HG02759 (cell line): ENCODE measurements at regions not wholly inside any gene's neighbourhood (a gene's known extent, or its start where the extent isn't known, plus 50 kb on each side); places are given as distances from the start of the nearest gene placed in this dataset.

Experiments used
- ATAC-seq: cut with Tn5 transposase; IDR thresholded peaks from one replicate; pipeline ENCODE4 v1.9.1; 2021; ENCODE audit warnings: mild to moderate bottlenecking, moderate library complexity; ENCODE audit not compliant: unreplicated experiment

- ATAC-seq = no peak
These were observed 220.5 kb downstream of the CENPF start for GRCh38 chr1:214823311-214824117.

- ATAC-seq = no peak
These were observed 221.8 kb downstream of the CENPF start for GRCh38 chr1:214824763-214825162.

DNA sequence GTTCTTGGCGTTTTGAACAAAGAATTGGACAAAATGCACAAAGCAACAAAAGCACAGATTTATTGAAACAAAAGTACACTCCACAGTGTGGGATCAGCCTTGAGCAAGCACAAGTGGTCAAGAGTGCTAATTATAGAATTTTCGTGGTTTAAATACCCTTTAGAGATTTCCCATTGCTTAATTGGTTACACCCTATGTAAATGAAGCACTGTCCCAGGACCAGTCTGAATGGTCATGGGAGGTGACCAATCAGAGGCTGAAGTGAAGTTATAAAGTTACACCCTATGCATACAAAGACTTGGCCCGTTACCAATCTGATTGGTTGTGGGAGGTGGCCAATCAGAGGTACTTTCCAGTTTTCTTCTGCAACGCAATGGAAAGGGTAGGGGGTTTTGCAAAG, 223.6 kb downstream of the CENPF start:
- no peak for ATAC-seq

- ATAC-seq = no peak
These were observed 224.9 kb downstream of the CENPF start for GRCh38 chr1:214827883-214828282.

DNA sequence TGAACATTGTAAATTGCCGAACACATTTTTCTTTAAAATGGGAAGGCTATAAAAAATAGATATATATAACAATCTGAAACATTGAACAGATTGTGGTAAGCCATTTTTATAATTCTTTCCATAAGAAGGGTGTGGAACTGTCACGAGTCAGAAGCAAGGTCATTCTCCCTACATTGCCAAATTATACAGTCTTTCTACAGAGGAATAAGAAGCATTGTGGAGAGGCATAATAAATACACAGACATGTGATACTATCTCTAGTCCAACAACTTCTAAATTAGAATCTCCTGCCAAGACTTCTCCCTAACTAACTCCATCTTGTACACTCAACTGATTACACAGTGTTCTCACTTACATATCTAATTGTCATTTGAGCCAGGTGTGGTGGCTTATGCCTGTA, 227.9 kb downstream of the CENPF start:
- ATAC-seq = no peak

GRCh38 chr1:214831956-214832355, 229.0 kb downstream of the CENPF start:
- ATAC-seq = no peak

DNA sequence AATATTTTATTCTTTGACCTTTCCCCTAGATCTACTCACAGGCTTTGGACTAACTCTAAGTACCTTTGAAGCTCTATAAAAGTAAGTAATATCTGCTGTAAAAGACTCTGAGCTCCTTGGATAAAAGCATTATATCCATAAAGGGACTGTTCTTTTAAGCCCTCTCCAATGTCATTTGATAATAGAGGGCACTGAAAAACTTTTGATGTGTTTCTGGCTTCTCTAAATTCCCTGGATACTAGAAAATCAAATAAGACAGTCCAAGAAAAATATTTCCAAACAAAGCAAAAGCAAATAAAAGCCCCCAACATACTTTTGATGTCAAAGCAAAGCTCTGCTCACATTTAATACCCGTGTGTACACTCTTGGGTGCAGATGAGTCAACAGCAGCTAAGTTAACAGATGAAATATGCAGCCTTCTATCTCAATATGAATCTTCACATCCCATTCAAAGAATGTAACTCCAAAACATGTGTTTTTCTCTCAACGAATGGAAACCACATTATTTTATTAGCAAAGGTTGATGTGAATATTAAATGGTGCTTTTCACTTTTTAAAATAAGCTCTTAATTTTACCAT, 230.3 kb downstream of the CENPF start:
- no peak for ATAC-seq

GRCh38 chr1:214837376-214837775, 234.4 kb downstream of the CENPF start:
- ATAC-seq = no peak

DNA sequence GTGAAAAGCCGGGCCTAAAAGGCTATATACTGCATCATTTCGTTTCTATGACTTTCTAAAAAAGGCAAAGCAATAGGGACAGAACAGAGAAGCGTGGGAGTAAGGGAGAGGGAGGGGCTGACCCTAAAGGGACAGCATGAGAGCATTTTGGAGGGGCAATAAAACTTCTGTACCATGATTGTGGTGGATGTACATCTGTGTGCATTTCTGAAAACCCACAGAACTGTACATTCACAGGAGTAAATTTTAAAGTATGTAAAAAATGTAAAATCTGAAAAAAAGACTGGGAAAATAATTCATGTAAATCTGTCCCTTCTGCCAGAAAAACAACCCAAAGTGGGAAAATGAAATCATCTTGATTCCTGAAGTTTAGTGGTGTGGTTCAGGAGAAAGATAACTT, 235.4 kb downstream of the CENPF start:
- no peak for ATAC-seq

GRCh38 chr1:214840356-214840755, 237.4 kb downstream of the CENPF start:
- no peak for ATAC-seq

DNA sequence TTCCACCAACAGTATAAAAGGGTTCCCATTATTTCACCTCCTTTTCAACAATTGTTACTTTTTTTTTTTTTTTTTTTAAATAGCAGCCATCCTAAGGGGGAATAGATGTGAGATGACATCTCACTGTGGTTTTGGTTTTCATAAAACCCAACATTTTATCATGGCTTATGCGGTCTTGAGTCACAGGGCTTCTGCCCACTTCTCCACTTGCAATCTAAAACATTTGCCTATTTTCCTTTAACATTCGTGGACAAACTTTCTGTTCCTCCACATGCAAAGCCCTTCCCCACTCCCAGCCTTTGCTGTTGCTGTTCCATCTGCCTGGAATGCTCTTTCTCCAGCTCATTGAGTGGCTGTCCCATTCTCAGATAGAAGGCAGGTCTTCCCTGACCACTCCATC, 239.7 kb upstream of the KCNK2 start:
- no peak for ATAC-seq

- ATAC-seq = no peak
These were observed 239.3 kb upstream of the KCNK2 start for GRCh38 chr1:214843281-214843680.

- ATAC-seq = no peak
These were observed 238.2 kb upstream of the KCNK2 start for GRCh38 chr1:214844319-214844718.

DNA sequence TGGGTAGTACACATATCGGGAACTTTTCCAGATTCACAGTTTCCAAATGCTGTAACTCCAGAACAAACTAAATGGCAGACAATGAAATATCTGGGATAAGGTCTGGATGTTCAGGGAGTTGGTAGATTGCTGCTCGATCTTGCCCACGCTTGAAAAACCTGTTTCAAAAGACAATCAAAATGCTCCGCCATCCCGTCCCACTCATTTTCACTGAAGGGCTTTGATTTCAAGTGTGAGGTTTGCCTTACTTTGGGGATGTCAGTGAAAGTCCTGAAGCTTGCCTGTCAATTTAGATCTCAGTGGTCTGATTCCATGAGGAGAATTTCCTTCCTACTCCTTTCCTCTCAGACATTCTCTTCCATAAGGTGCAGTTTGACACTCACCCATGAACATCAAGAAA, 236.3 kb upstream of the KCNK2 start:
- ATAC-seq = no peak

GRCh38 chr1:214847071-214847810, 235.3 kb upstream of the KCNK2 start:
- ATAC-seq = no peak

GRCh38 chr1:214848101-214848500, 234.4 kb upstream of the KCNK2 start:
- no peak for ATAC-seq

DNA sequence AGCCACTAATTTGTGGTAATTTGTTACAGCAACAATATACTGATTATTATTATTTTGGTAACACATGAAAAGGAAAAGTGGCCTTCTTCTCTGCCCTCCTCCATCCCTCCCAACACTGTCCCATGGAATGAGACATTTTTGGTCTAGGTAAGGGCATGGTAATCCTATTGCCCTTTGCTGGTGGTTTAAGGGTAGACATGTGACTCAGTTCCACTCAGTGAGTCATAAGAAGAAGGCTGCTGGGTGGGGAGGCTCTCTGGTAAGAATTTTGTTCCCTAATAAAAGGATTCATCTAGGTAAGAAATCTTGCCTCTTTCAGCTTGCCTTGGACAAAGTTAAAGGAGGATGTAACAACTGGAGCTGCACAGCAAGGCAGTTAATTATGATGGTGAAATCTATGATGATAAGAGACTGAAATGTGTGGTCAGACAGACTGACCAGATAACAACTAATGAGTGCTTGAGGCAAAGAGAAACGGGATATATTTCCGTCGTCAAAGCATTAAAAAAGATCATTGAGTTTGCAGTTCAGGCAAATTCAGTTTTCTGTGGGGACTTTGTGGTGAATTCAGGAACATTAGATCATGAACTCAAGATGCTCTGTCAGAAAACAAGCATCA, 232.0 kb upstream of the KCNK2 start:
- no peak for ATAC-seq

DNA sequence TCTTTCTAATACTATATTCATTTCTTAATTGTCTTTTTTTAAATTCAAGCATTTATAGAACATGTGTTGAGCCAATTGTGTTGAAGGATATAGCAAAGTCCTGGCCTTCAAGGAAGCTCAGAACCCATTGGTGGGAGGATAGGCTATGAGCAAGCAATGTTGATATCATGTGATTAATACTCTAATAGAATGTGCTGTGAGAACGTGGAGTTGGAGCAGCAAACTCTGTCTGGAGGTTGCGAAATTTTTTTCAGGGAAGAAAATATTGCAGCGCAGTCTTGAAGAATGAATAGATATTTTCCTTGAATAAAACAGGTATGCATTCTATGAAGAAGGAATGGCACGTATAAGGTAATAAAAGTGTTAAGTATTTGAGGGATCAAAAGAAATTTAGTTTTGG, 229.2 kb upstream of the KCNK2 start:
- no peak for ATAC-seq

DNA sequence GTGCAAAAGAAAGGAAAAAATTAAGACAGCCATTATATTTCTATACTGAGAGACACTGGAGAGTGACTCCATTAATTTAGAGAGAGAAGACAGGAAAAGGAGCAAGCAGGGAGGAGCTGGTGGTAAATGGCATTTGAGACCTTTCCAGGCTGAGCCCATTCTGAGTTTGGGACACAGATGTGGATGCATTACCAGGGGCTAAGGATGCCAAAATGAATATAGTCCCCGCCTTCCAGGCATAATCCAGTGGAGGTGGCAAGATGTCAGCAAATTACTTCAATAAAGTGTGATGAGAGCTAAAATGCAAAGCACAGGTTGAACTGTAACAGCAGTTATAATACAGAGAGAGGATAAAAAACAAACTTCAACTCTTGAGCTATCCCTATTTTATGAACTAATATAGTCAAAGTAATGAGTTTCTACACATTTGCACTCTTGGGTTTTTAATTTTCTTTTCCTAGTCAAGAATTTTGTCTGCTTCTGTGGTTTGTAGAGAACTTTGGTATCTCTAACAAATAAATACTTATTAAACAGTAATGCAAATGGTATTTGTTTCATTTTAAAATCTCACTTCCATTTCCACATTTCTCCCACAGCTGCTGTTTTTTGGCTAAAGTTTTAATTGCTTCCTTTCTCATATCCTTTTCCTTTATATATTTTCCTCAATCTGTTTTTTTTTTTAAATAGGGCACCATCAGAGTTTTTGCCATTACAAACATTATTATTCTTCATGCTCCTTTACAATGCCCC, 228.2 kb upstream of the KCNK2 start:
- ATAC-seq = no peak

GRCh38 chr1:214856843-214857242, 225.7 kb upstream of the KCNK2 start:
- ATAC-seq = no peak

- no peak for ATAC-seq
These were observed 224.8 kb upstream of the KCNK2 start for GRCh38 chr1:214857716-214858115.
